ENCODE measurements at regions not wholly inside any gene's neighbourhood (a gene's known extent, or its start where the extent isn't known, plus 50 kb on each side); places are given as distances from the start of the nearest gene placed in this dataset.

DNA sequence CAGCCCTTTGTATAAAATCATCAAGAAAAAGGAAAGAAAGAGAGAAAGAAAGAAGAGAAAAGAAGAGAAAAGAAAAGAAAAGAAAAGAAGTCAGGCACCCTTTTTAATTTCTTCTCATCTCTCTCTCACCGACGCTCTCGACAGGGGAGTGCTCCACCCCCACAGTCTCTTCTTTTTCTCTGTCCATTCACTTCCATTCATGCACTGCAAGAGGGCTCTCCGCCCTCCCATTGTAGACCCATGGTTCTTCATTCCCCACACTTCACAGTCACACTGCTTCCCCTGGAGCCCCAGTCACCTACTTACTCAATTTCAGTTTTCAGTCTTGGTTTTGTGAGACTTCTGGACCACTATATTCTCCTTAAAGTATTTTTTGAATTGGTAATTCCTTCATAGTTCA is 254.7 kb downstream of the SOX2 start:
- Mint-ChIP-seq H3K4me3 (no peak overlapping the region), H3K9me3 (no peaks in the 10 kb centered on the region), H3K4me1 (no peaks in the 10 kb centered on the region), H3K36me3 (no peaks in the 10 kb centered on the region), H3K27me3 (no peaks in the 10 kb centered on the region), H3K27ac (no peak overlapping the region)
- DNase-seq = no peak

DNA sequence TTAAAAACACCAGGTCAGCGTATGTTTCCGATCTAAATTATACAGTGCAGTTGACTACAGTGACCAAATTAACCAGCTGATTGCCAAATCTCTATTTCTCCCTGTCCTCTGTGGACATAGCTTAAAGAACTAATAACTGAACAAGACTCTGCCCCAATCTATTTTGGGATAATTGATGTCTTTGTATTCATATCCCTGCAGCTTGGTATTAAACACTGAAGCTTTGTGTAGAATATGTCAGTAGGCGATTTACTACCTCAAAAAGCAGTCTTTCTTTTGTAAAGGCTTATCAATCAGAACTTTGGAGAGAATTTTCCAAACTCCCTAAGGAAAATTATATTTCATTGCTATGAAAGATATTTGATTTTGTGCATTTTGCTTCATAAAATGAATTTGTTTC is 258.2 kb downstream of the SOX2 start:
- H3K27ac Mint-ChIP-seq = no peak overlapping the region
- no peaks in the 10 kb centered on the region for H3K36me3 Mint-ChIP-seq
- no peaks in the 10 kb centered on the region for H3K9me3 Mint-ChIP-seq
- no peak overlapping the region for H3K4me3 Mint-ChIP-seq
- no peaks in the 10 kb centered on the region for H3K27me3 Mint-ChIP-seq
- H3K4me1 Mint-ChIP-seq = no peaks in the 10 kb centered on the region
- DNase-seq = no peak

DNA sequence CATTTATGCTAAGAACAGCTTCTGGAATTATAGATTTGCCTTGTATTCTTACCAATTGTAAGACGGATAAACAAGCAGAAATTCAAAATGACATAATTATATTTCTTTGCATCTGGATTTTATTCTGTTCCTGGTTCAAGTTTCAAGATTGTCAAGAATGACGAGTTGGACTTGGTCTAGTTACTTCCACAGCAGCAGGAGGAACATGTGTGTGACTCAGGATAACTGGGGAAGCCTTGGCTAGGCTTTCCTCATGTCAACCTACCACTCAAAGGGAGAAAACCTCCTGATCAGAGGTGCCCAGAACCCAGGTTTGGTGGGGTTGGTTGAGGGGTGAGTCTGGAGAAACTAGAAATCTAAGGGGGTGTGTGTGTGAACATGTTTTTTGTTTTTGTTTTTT is 259.7 kb downstream of the SOX2 start:
- no peaks in the 10 kb centered on the region for H3K36me3 Mint-ChIP-seq
- no peaks in the 10 kb centered on the region for H3K4me1 Mint-ChIP-seq
- no peak overlapping the region for H3K4me3 Mint-ChIP-seq
- no peaks in the 10 kb centered on the region for H3K9me3 Mint-ChIP-seq
- H3K27ac Mint-ChIP-seq = no peak overlapping the region
- H3K27me3 Mint-ChIP-seq = no peaks in the 10 kb centered on the region
- no peak for DNase-seq

DNA sequence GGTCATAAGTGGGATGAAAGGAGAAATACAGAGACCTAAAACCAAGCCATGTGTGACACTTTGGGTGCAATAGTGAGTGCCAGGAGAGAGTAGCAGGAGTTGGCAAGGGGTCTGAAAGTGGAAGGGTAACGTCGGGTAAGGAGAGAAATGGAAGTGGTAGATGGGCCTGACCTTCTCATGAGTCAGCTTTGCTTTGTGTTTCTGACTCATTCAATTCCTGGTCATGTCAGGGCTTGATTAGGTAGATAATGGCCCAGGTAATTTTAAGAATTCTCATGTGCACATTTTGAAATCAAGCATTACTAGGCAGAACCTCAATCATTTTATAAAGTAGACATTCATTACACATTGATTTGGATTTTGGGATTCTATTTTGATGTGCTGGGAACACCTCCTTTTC is 262.5 kb downstream of the SOX2 start:
- H3K9me3 Mint-ChIP-seq = peaks cover 2% of the 10 kb centered on the region
- H3K27me3 Mint-ChIP-seq = no peaks in the 10 kb centered on the region
- H3K4me1 Mint-ChIP-seq = no peaks in the 10 kb centered on the region
- DNase-seq = no peak
- no peaks in the 10 kb centered on the region for H3K36me3 Mint-ChIP-seq
- no peak overlapping the region for H3K4me3 Mint-ChIP-seq
- no peak overlapping the region for H3K27ac Mint-ChIP-seq

DNA sequence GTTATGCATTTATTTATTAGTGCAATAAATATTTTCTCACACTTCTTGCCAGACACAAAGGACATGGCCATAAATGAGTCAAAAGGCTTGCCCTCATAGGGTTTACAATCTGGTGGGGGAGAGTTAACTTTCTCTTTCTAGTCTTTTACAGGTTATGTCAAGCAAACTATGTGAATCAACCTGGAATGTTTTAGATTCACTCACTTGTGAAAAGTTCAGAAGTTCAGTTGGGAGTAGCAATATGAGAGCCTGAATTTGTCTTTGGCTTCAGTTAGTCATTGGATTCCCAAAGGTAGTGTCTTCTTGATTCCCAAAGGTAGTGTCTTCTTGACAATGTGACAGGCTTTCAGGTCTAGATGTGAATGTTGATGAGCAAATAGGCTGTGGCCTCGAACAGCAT is 264.8 kb downstream of the SOX2 start:
- Mint-ChIP-seq H3K36me3 (no peaks in the 10 kb centered on the region), H3K27ac (no peak overlapping the region), H3K9me3 (peaks cover 2% of the 10 kb centered on the region), H3K27me3 (no peaks in the 10 kb centered on the region), H3K4me3 (no peak overlapping the region), H3K4me1 (no peaks in the 10 kb centered on the region)
- DNase-seq = no peak

DNA sequence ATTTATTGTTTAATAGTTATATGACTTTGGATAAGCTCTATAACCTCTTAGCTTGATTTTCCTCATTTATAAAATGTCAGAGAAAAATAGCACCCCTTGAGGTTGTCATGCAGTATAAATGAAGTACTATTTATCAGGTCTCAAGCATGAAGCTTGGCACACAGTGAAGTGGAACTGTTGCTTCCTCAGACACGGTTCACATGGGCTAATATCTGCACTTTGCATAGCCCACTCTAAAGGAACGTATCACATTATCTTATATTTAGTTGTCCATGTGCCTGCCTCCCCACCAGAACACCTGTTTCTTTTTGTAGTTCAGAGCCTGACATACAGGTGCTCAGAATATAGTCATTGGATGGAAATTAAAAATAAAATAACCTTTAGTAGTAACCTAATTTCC is 273.7 kb downstream of the SOX2 start:
- Mint-ChIP-seq H3K27me3 (no peaks in the 10 kb centered on the region), H3K27ac (no peak overlapping the region), H3K4me3 (no peak overlapping the region), H3K36me3 (no peaks in the 10 kb centered on the region), H3K4me1 (no peaks in the 10 kb centered on the region), H3K9me3 (peaks cover 11% of the 10 kb centered on the region)
- no peak for DNase-seq

DNA sequence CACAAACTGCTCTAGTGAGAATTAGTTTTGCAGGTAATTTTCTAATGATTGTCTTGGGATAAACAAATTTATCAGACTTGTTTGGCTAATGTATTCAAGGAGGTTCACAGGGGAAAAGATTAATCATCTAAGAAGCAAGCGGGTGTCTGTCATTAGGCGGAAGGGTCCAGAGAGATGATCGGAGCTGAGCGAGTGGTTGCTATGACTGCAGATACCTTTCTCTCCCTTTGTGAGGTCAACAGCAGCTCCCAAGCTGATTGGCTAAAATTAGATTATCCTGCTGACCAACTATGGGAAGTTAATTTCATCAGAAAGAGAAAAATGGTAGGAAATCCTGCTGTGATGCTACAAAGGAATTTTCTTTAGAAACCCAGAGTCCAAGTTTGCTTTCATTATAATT is 276.0 kb downstream of the SOX2 start:
- Mint-ChIP-seq H3K9me3 (peaks cover 5% of the 10 kb centered on the region), H3K4me1 (no peaks in the 10 kb centered on the region), H3K36me3 (no peaks in the 10 kb centered on the region), H3K27ac (no peak overlapping the region), H3K27me3 (no peaks in the 10 kb centered on the region), H3K4me3 (no peak overlapping the region)
- no peak for DNase-seq

DNA sequence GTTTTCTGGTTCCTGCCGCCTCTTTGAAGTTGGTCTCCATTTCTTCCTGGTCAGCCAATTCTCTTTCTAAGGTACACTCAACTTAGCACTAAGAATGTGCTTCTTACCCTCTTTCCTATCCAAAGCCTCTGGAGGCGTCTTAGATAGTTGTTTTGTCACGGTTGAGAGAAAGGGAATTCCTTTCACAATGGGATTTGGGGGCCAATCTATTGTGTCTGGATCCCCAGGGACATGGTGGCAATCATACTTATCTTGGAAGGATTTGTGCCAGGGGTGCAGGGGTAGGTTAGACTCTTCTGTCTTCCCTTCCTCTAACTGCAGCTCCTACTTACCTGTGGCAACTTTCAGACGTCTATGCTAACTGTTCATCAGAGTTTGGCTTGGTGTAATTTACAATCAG is 287.1 kb downstream of the SOX2 start:
- Mint-ChIP-seq H3K9me3 (no peaks in the 10 kb centered on the region), H3K4me1 (no peaks in the 10 kb centered on the region), H3K36me3 (no peaks in the 10 kb centered on the region), H3K4me3 (no peak overlapping the region), H3K27ac (no peak overlapping the region), H3K27me3 (no peaks in the 10 kb centered on the region)
- DNase-seq = no peak

DNA sequence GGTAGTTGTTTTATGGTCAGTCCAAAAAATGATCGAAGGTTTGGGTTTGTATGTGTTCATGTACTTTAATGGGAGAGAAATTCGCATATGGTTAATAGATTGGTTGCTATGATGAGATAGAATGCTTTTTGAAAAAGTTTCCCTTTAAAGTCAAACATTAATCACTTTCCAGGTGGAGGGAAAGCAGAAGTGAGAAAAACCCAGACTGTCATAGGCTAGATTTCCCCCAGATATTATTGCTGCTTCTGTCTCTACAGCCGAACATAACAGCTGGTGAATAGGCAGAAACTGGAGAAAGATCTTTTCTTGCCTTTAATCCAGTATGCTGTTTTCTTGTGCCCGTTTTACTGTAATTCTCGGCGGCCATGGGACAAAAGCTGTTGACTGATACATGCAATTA is 287.6 kb downstream of the SOX2 start:
- H3K27me3 Mint-ChIP-seq = no peaks in the 10 kb centered on the region
- H3K4me1 Mint-ChIP-seq = no peaks in the 10 kb centered on the region
- H3K4me3 Mint-ChIP-seq = no peak overlapping the region
- no peaks in the 10 kb centered on the region for H3K36me3 Mint-ChIP-seq
- no peaks in the 10 kb centered on the region for H3K9me3 Mint-ChIP-seq
- no peak overlapping the region for H3K27ac Mint-ChIP-seq
- DNase-seq = no peak

DNA sequence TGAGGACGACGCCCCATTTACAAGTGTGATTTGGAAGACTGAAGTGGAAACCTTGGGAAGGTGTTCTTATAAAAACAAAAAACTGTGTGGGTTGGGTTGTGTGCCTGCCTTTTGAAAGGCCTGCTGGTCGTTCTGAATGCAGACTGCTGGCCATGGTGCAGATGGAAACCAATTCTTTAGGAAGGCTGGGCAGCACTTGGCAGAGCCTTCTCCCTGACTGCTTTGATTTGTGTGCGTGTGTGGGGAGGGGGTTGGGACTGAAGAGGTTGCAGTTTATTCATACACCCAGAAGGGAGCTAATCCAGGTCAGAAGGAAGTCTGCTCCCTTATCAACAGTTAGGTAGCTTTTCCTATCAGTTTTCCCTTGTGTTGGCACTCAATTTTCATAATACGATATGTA is 288.7 kb downstream of the SOX2 start:
- Mint-ChIP-seq H3K27ac (no peak overlapping the region), H3K4me3 (no peak overlapping the region), H3K4me1 (no peaks in the 10 kb centered on the region), H3K36me3 (no peaks in the 10 kb centered on the region), H3K27me3 (no peaks in the 10 kb centered on the region), H3K9me3 (no peaks in the 10 kb centered on the region)
- no peak for DNase-seq

DNA sequence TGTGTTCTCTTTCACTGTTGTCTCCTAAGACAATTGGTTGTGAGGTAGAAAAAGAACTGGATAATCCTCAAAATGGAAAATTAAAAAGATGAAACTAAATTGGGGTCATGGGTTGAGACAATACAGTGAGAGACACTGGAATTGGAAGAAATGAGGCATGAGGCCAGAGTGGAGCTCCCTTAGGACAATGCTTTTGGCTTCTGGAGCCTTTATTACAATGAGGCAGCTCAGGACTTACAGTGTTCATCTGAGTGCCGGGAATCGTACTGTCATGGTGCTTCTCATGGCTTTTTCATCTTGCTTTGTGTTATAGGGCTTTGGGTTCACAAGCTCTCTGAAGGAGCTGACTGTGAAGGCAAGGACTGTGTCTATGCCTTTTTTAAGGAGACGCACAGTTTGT is 293.5 kb downstream of the SOX2 start:
- Mint-ChIP-seq H3K4me3 (no peak overlapping the region), H3K4me1 (no peaks in the 10 kb centered on the region), H3K9me3 (no peaks in the 10 kb centered on the region), H3K36me3 (no peaks in the 10 kb centered on the region), H3K27ac (no peak overlapping the region), H3K27me3 (no peaks in the 10 kb centered on the region)
- no peak for DNase-seq

DNA sequence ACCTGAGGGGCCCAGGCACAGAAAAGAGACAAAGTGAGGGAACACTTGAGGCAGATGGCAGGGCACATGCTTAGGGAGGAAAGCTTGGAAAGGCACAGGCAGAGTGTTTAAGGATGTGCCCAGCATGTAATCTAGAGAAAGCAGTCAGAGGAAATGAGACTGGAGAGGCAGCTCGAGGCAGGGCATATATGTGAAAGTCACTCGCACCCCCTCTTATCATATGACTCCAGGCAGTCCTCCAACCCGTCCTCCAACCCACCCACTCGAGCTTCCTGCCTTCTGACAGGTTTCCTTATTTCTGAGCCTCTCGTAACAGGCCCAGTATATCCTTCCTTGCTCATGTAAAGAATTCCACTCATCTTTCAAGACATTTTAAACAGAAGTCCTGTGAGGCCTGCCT is 294.0 kb downstream of the SOX2 start:
- no peaks in the 10 kb centered on the region for H3K27me3 Mint-ChIP-seq
- H3K9me3 Mint-ChIP-seq = no peaks in the 10 kb centered on the region
- no peaks in the 10 kb centered on the region for H3K4me1 Mint-ChIP-seq
- H3K36me3 Mint-ChIP-seq = no peaks in the 10 kb centered on the region
- DNase-seq = no peak
- H3K27ac Mint-ChIP-seq = no peak overlapping the region
- H3K4me3 Mint-ChIP-seq = no peak overlapping the region

DNA sequence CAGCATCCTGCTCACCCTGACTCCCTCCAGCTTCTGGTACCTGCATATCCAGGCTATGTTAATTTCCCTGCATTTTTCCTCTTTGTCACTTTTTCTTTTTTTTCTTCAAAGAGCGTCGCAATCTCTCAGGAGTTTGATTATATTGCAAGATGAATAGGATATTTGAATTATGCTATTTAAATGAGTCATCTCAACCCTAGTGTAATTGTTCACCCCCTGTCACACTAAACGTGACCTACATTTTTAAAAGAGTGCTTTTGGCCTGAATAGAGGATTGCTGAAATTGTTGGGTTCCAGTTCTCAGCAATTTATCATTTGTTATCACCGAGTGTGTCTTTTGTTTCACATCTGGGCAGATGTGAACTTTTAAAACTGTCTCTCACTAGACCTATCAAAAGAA is 294.7 kb downstream of the SOX2 start:
- DNase-seq = no peak
- H3K27ac Mint-ChIP-seq = no peak overlapping the region
- H3K27me3 Mint-ChIP-seq = no peaks in the 10 kb centered on the region
- no peaks in the 10 kb centered on the region for H3K36me3 Mint-ChIP-seq
- H3K9me3 Mint-ChIP-seq = no peaks in the 10 kb centered on the region
- no peaks in the 10 kb centered on the region for H3K4me1 Mint-ChIP-seq
- no peak overlapping the region for H3K4me3 Mint-ChIP-seq

DNA sequence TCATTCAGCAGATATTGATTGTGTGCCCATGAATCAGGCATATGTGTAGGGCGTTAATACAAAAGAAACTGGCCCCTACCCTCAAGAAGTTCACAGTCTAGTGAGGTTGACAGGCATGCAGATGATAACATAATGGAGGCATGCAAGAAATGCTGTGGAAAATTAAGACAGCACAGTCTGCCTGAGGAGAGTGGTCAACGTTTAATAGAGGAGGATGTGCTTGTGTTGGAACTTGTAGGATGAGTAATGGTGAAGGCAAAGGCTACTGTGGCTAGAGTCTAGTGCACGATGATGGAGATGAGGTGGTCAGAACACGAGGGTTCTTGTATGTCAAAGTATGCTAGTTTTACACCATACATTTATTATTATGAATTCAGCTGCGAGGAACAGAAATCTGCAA is 295.7 kb downstream of the SOX2 start:
- no peak overlapping the region for H3K27ac Mint-ChIP-seq
- no peak overlapping the region for H3K4me3 Mint-ChIP-seq
- peaks cover 1% of the 10 kb centered on the region for H3K9me3 Mint-ChIP-seq
- no peaks in the 10 kb centered on the region for H3K4me1 Mint-ChIP-seq
- H3K27me3 Mint-ChIP-seq = no peaks in the 10 kb centered on the region
- no peak for DNase-seq
- H3K36me3 Mint-ChIP-seq = no peaks in the 10 kb centered on the region

DNA sequence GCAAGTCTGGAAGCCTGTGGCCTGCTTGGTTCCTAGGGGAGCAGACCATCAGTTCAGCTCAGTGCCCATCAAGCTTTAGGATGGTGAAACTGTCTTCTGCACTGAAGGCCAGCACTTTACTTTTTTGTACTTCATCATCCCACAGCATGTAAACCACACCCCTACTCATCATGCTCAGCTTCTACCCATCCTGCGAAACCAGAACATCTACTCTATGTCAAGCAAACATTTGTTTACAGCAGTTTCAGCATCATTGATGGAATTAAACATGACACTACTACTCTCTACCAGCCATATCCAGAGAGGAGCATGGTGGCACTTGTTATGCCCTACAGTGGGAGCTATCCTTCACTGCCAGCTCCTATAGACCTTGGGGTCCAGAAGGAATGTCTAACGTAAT is 306.6 kb downstream of the SOX2 start:
- Mint-ChIP-seq H3K27me3 (no peaks in the 10 kb centered on the region), H3K4me3 (no peak overlapping the region), H3K27ac (no peak overlapping the region), H3K9me3 (no peaks in the 10 kb centered on the region), H3K36me3 (no peaks in the 10 kb centered on the region), H3K4me1 (no peaks in the 10 kb centered on the region)
- DNase-seq = no peak

DNA sequence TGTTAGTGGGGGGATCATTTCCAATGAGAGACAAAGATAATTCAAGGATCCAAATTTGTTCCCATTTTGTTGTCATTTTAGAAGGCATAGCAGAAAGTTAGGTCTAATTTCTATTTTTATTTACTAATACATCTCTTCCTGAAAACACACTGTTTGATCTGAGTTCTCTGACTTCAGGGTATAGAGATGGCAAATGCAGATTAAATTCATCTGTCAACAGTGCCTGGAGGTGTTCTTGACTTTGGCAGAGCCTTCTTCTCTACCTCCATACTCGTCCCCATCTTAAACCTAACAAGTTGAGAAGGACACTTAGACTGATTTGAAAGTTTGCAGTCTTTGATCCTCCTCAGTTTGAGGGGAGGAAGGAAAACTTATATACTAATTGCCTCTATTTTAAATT is 308.2 kb downstream of the SOX2 start:
- Mint-ChIP-seq H3K36me3 (no peaks in the 10 kb centered on the region), H3K4me1 (no peaks in the 10 kb centered on the region), H3K27me3 (no peaks in the 10 kb centered on the region), H3K4me3 (no peak overlapping the region), H3K9me3 (no peaks in the 10 kb centered on the region), H3K27ac (no peak overlapping the region)
- DNase-seq = no peak

DNA sequence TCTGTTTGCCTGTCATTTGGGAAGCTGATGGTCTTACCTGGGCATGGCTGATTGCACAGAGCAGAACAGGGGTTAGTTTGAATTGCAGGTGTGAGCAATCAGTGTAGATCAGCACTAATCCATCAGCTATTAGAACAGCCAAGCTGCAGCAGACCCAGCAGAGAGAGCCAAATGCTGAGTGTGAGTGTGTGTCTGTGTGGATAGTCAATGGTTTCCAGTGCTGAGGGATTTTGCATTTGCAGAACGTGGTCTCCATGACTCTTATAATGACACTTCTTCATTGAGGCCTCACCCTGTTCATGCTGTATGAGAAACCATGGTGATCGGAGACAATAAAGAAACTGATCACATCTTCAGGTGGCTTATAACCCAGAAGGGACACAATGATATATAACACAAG is 312.1 kb downstream of the SOX2 start:
- Mint-ChIP-seq H3K4me1 (no peaks in the 10 kb centered on the region), H3K4me3 (no peak overlapping the region), H3K9me3 (no peaks in the 10 kb centered on the region), H3K36me3 (no peaks in the 10 kb centered on the region), H3K27ac (no peak overlapping the region), H3K27me3 (no peaks in the 10 kb centered on the region)
- DNase-seq = no peak

All from activated naive CD8-positive, alpha-beta T cell treated with anti-CD3 and anti-CD28 coated beads for 36 hours (primary cell).